Neural progenitor cell (in vitro differentiated cells): ENCODE measurements at regions not wholly inside any gene's neighbourhood (a gene's known extent, or its start where the extent isn't known, plus 50 kb on each side); places are given as distances from the start of the nearest gene placed in this dataset.

Experiments
- EZH2 ChIP-seq: fragments of 200-600 bp; sonication (generic); IDR thresholded peaks from 2 replicates; pipeline ENCODE4 v1.6.1; 2017; ENCODE audit warnings: antibody characterized with exemption, mild to moderate bottlenecking, moderate library complexity
- EZH2phosphoT487 ChIP-seq: fragments of 200-600 bp; sonication (generic); IDR thresholded peaks from 2 replicates; pipeline ENCODE4 v1.6.1; 2017; ENCODE audit warnings: antibody characterized with exemption
- TF ChIP-seq, protein P1 (sequence below): fragments of 200-600 bp; sonication (generic); IDR thresholded peaks from 2 replicates; pipeline ENCODE4 v1.5.1; 2017; ENCODE audit warnings: antibody characterized with exemption, mild to moderate bottlenecking

- TF ChIP-seq, protein P1, sequence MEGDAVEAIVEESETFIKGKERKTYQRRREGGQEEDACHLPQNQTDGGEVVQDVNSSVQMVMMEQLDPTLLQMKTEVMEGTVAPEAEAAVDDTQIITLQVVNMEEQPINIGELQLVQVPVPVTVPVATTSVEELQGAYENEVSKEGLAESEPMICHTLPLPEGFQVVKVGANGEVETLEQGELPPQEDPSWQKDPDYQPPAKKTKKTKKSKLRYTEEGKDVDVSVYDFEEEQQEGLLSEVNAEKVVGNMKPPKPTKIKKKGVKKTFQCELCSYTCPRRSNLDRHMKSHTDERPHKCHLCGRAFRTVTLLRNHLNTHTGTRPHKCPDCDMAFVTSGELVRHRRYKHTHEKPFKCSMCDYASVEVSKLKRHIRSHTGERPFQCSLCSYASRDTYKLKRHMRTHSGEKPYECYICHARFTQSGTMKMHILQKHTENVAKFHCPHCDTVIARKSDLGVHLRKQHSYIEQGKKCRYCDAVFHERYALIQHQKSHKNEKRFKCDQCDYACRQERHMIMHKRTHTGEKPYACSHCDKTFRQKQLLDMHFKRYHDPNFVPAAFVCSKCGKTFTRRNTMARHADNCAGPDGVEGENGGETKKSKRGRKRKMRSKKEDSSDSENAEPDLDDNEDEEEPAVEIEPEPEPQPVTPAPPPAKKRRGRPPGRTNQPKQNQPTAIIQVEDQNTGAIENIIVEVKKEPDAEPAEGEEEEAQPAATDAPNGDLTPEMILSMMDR = no peak
- TF ChIP-seq EZH2 (no peak), EZH2phosphoT487 (no peak)
Measured at GRCh38 chr1:181863736-181864135, 197.8 kb downstream of the ZNF648 start.
